GM19025 (cell line): ENCODE measurements at regions not wholly inside any gene's neighbourhood (a gene's known extent, or its start where the extent isn't known, plus 50 kb on each side); places are given as distances from the start of the nearest gene placed in this dataset.

Experiments
- ATAC-seq: cut with Tn5 transposase; IDR thresholded peaks from one replicate; pipeline ENCODE4 v1.9.1; 2021; ENCODE audit warnings: mild to moderate bottlenecking, low read depth, moderate library complexity; ENCODE audit not compliant: unreplicated experiment

DNA sequence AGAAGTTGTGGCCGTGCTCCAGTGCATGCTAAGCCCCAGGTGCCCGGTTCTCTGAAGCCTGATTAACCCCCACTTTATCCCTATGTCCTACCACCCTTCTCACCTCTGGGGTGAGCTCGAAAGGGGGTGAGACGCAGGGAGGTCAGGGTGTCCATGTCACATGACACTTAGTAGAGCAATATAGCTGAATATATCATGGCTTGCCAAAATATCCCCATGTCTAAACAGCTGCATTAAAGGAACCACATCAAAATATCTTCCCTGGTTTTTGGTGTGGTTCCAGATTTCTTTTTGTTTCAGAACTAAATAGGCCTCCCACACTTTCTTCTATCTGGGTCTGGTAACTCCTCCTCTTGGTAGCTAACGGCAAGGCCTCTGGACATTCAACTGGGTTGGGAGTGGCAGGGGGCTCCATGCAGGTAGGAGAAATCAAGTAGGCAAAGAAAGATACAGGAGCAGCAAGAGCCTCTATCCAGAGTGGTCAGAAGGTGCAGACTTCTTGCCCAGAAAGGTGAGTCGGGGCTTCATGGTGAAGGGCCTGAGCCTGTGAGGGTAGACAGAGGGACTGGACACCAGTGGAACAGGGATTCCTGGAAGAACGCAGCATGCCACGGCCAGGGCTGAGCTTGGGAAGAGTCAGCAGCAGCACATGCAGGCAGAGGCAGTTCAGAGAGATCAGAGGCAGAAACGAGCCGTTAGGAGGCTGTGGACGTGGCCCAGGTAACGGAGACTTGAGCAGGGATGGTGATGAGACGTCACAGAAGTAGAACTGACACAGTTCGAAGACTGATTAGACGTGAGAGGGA lies 202.8 kb upstream of the DIO3 start:
- no peak for ATAC-seq

- no peak for ATAC-seq
Observed at GRCh38 chr14:101359221-101360053, 201.9 kb upstream of the DIO3 start.

DNA sequence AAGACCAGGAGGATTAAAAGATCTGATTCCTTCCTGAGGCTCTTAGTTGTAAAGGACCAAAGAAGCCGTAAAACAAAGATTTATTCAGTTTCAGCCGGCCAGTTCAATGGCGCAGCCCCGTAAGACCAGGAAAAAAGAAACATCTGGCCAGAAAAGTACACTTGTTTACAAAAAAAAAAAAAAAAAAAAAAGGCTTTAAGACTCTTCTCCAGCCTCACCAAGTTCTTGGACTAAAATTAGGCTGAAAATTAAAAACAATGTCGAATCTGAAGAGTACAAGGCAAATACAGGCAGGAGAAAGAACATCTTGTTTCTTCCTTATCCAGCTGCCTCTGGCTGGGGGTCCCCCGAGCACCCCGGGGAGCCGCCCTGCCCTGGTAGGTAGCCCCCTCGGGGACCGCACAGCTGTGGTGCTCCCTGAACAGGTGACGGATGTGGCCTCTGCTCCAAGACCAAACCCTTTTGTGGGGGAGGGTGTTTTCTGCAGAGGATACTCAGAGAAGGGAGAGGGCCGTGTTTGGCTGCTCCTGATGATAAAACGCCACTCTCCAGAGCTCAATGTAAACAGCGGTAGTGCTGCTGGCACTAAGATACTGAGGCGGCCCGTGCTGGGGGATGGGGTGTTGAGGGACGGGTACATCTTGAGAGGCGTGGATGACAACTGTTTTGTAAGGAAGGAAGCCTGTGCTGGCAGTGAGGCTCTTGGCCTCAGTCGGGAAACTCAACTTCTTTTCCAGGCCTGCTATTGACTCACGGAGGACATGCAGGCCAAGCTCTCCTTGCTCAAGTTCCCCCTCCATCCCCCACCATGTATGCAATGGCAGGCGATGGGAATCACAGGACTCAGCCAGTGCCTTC lies 201.0 kb upstream of the DIO3 start:
- no peak for ATAC-seq

- no peak for ATAC-seq
Observed at GRCh38 chr14:101361044-101361443, 200.3 kb upstream of the DIO3 start.

- no peak for ATAC-seq
Observed at GRCh38 chr14:101361451-101362433, 199.6 kb upstream of the DIO3 start.

DNA sequence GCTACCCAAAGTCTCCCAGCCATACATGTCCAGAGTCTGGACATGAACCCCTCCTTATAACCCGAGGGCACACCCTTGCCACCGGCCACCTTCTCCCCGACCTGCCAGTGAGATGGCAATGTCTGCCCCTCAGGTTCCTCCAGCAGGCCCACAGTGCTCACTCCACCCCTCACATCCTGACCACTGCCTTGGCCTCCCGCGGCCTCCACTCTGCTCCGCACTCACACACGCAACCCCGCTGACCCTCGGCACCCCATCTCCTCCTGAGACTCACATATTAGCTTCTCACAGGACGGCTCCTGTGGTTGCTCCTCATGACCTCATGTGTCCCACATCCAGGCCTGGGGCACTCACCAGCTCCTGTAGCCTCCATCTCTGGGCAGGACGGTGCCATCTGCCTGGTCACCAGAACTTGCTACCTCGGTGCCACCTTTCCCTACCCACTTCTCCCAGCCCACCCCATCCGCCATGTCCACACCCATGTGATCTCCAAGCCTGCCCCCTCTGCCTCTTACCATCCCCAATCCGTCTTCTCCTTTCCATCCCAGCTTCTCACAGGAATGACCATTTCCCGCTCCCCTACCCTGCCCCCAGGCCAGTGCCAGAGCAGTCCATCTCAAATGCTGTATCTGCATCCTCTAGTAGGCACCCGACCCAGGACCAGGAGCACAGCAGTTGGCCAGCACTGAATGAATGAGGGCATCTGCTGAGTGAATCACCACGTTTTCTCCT lies 198.6 kb upstream of the DIO3 start:
- ATAC-seq = no peak

- no peak for ATAC-seq
Observed at GRCh38 chr14:101363261-101363555, 198.1 kb upstream of the DIO3 start.

DNA sequence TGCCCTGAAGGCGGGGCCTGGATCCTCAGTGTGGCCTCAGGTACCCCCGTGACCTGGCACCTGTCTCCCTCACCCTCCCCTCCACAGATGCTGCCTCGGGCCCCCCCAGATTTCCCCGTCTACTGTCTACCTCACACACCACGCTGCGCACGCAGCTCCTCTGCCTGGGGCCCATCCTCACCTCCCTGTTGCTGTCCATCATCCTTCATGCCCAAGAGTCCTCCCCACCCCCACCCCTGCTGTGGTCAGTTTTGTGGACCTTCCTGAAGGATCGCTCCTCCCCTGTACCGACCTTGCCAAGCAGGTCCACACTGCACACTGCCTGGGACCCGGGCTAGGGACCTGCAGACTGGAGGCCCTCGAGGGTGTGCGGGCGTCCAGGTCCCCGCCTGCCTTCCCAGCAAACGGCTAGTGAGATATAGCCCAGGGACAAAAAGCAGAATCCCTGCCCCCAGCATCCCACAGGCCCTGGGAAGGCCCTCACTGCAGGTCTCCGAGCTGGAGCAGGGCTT lies 197.4 kb upstream of the DIO3 start:
- no peak for ATAC-seq

- ATAC-seq = no peak
Observed at GRCh38 chr14:101364503-101365328, 196.6 kb upstream of the DIO3 start.

GRCh38 chr14:101365329-101366158 lies 195.8 kb upstream of the DIO3 start:
- no peak for ATAC-seq

GRCh38 chr14:101367421-101368261 lies 193.7 kb upstream of the DIO3 start:
- no peak for ATAC-seq

GRCh38 chr14:101368629-101369028 lies 192.7 kb upstream of the DIO3 start:
- ATAC-seq = no peak

- ATAC-seq = no peak
Observed at GRCh38 chr14:101369194-101369915, 191.9 kb upstream of the DIO3 start.

GRCh38 chr14:101369916-101370592 lies 191.2 kb upstream of the DIO3 start:
- no peak for ATAC-seq
